Right renal cortex interstitium (tissue), 3 donors: ENCODE measurements at regions not wholly inside any gene's neighbourhood (a gene's known extent, or its start where the extent isn't known, plus 50 kb on each side); places are given as distances from the start of the nearest gene placed in this dataset.
"Not testable (repeated sequence)": the region's sequence is repeated elsewhere in the genome, so short reads cannot be mapped to it uniquely, and the experiment has no call there.

ENCODE experiments used
- DNase-seq, 3 donors: peaks; one replicate each; pipeline ENCODE4 v3.0.0-alpha.2; 2013; ENCODE audit warnings: low read depth in 3 of 3, low spot score in 2 of 3

DNA sequence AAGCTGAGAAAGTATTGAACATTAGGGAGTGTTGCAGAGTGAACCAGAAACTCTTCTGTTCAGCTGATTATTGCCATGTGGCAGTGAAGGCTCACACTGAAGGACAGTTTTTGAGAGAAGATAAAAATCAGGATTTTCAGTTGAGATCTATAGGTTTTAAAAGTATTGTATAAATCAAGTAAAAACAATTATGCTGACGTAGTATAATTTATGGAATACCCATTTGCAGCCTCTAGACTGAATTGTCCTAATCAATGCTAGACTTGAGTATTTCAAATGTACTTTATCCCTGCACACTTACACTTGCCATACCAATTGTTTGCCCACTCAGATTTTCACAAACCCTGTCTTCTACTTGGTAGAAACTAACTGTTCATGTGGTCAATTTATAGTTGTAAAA lies 245.8 kb downstream of the FRK start:
- no peak for DNase-seq

DNA sequence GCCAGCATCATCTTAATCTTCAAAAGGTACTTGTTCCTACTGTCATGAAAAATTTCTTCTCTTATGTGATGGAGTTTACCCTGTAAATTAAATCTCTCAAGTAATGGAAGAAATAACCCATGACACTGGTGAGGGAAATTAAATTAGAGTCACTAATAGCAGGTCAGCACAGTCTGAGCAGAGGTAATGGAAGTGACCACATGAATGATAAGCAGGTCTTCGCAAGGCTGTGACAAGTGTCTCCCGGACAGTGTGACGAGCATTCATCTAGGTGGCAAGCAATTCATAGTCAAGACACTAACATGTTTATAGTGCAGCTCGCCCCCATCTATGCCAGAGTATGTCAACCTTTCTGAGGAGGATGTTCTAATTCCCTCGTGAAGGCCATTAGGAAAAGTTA lies 249.2 kb downstream of the FRK start:
- no peak for DNase-seq

DNA sequence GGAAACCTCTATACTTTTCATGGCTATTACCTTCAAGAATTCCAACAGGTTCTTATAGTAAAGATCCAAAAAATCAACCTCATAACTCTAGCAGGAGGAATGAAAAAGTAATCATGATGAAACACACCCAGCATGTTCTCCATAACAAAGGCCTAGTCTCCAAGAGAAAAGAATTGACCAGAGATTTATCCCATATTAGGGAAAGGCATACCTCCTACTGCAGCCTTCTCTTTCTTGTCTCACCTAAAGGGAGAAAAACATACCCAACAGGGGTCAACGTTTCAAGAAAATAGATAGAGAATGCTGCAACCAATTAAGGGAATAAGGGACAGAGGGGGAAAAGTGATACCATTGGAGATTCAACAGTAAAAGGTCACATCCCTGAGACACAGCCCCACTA lies 262.5 kb downstream of the FRK start:
- no peak for DNase-seq

DNA sequence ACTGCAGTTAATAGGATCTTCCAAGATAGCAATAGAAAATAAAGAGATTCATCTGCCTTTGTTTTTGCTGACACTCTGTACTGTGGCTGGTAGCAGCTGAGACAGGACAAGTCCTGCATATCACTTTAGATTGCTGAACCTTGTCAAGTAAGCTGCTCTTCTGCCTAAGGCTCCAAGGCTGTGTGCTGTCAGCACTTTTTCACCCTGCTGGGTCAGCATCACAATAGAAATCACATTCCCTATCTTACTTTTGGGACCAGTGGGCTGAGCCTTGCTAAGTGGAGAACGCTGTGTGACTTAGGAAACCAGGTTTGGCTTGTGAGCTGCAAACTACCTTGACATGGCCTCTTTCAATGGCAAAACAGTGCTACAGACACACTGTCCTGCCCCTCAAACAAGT lies 263.9 kb downstream of the FRK start:
- DNase-seq = no peak

DNA sequence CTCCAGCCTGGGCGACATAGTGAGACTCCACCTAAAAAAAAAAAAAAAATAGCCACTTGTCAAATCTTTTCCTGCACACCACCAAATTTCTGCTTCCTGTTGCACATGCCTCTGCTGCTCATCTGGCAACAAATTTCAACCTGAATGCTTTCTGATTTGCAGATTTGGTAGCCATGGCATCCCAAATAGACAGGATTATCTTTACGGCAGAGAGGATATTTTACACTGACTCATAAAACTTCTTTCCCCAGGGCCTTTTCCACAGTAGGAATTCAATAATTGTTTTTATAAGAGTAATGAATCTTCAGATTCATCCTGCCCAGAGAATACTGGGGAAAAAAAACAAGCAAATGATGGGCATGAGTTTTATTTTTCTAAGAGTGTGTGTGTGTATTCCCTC lies 264.6 kb downstream of the FRK start:
- no peak for DNase-seq

DNA sequence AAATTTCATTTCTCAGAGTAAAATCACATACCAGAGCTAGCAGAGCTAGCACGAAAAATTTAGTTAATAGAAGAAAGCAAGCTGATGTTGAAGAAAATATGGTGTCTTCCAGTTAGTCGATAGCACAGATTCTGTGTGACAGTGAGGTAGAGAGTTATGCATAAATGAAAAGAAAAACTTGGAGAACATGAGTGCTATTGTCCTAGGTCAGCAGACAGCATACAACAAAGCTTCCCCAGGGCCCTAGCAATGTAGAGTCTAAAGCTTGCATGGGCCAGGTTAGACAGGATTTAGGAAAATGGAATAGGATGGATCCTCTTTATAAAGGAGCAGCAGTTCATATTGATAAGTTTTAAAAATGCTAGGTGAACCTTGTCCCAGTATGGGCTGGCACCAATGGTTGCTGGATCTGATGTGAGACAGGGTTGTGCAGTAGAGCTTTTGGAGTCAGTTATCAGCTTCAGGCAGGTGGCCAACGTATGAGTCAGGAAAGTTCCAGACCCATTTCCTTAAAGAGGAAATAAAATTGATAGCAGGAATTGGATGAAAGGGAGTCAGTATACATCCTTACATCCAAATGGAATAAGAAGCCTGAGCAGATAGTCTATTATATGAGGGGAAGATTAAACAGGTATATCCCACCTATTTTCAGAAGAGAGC lies 277.2 kb downstream of the FRK start:
- no peak for DNase-seq

DNA sequence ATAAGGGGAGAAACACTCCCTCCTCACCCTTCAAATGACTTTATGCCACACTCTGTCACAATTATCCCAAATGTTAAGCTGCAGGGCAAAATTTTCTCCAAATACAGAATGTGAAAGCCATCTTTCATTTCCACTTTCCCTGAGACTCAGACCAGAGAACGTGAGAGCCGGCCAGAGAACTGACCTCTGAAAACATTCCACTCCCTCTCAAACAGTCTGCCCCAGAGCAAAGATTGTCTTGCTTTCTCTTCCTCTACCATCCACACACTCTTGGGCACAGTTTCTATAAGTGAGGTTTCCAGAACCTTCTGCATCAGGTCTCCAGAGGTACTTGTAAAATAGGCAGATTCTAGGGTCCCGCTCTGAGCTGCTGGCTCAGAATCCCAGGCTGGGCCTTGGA lies 278.1 kb downstream of the FRK start:
- DNase-seq = no peak

DNA sequence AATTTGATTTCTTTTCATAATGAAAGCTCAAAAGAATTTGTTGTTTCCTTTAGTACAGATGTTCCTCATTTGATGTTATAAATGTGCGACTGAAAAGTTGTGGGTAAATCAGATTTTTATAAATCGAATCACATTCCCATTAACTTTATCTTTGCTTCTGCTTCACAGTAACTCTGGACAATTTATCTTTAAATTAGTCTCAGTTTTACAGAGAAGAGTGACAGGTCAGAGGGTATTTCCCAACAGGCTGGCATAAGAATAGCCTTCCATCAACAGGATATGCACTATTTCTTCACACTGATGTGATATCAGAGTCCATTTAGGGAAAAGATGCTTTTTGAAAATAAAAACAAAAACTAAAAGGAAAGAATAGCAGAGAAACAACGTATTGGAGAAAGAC lies 286.9 kb downstream of the FRK start:
- no peak for DNase-seq

DNA sequence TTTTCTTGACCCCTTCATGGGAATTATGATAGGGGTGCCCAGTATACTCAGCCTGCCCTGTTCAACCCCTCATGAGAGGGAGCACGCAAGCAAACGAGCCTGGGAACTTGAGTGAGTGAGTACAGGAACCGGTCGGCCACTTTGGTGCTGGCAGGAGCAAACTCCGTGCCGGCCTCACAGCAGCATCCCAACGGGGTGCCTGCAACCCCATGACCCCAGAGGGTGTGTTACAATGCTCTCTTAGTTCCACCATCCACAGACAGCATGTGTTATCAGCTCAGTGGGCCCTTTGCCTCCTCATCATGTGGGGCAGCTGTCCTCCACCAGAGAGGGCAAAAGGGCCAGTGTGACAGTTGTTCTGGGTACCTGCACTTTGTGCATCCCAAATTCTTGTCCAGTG lies 289.8 kb downstream of the FRK start:
- DNase-seq = no peak

DNA sequence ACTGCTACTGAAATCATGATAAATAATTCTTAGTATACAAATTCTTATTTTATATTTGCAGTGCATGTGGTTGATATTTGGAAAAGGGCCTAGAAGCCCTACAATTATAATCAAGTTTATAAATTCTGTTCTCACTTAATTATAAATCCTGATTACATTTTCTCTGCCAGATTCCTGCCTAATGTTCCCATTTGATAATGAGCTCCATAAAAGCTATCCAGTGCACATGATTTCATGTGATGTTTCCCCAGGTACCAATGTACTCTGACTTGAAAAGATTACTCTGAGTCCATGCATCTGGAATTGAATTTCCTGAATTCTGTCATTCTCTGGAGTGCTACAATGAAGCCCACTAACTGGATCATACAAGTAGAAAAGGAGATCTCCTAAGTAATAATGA lies 292.2 kb downstream of the FRK start:
- DNase-seq = no peak

DNA sequence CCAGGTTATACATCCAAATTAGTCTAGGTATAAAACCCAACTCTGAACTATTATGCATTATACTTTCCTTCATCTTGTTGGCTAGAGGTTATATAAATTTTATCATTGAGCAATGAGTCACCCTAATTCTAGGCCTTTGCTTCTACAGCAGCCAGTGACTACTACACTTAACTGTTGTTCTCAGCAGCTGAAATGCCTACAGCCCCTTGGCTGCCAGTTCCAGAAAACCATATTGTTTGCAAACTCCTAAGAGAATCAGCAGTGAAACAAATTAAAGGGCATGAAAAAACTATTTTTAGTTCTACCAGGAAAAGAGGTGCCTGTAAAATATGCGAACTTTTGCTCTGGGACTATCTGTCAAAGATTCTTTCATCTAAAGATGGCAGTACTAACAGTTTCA lies 292.8 kb downstream of the FRK start:
- DNase-seq = no peak

DNA sequence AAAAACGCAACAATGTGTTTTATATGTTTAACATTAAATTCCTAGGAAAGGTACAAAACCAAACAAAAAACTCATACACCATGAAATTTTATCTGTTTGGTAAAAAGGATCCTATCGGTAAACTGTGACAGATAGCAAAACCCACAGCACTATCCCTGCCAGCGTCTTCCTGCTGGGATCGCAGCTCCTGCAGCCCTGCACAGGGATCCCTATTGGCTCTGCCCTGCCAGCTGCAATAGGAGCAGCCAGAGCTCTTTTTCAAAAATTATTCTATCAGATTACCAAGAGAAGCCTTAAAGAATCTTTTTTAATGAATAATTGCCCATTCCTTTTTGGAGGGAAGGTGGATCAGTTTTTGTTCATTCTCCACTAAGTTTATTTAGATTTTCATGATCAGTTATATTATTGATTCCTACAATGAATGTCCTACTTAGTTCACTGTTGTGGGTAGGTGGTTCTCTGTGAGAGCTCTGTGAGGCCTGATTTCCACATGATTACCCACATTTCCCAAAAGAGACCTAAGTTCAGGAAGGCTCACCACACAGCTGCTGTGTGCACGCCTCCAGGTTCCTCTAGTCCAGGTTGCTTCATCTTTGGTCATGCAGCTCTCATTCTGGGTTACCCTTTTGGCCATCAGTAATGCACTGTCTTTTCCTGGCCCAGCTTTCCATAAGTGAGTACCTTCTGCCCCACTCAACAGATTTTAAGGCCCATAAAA lies 293.8 kb downstream of the FRK start:
- no peak for DNase-seq

DNA sequence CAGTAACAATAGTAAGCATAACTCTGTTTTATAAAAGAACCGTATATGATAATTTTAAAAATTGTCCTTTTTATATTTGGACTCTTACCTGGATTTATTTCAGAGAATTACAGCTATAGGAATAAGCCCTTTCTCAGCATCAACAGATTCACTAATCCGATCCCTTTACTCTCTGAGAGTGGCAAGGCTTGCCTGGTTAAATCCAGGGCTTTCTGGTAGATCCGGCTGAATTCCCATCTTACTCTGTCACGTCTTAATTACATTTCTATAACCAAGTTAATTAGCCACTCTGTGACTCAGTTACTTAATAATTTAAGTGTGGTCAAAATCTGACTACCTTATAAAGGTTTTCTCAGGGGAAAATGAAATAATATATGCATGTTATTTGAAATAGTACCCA lies 294.7 kb downstream of the FRK start:
- DNase-seq = no peak

DNA sequence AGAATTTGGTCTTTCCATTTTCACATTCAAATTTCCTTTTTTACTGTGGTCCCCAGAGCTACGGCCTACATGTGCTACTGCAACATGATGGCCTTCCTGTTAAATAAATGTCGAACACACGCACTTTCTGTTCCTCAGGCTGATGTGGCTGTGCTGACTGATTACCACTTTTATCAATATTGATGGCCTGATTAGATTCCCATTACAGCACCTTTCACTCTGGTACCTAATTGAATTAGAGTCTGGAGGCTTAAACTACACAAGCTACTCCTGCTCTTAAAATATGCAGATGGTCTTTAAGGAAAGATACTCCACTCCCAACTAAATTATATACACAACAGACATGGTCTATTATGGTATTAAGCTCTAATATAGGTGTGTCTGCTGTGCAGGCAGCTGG lies 301.6 kb downstream of the FRK start:
- no peak for DNase-seq

DNA sequence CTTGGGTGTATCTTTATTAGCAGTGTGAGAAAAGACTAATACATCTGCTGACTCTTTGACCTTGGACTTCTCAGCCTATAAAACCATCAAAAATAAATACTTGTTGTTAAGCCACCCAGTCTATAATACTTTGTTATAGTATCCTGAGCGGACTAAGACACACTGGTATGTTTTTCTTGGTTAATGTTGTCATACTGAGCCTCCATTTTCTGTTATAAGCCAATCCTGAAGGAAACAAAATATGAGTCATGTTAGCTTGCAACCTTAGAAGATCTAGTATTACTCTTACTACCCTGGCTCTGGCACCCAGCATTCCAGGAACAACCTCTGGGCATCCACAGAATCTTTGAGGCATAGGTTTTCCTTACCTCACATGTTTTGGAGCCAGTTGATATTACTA lies 307.2 kb downstream of the FRK start:
- DNase-seq = no peak

DNA sequence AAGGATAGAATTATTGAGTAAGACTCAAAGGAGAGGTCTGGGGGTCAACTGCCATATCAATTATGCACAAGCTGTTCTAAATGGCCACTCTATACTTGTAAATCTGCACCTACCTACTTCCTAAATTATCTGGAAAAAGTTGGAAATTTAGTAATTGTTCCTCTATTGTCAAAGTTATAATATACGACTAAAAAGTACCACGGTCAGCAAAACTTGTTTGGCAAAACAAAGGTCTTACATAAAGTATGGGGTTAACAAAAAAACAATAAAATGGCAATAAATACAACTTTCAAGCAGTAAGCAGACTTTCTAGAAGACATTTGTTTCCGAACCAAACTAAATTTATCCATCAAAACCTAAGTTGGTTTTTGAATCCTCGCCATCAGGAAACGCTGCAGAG lies 309.7 kb downstream of the FRK start:
- DNase-seq = no peak

DNA sequence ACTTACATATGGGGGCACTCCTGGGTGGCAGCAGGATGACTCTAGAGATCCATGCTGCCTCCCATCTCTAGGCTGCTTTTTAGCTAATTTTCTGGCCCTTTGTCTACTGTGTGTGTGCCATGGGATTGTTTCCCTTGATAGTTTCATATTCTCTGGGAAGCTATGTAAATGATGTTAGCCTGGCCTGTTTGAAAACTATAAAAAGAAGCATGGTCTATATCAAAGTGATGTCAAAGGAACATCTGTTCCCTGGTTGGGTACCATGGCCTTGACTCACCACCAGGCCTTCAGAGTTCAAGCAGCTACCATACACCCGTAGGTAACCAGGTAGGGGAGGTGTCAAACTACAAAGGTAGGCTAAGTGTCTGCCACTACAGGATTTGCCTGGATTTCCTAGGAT lies 310.4 kb downstream of the FRK start:
- DNase-seq = no peak

DNA sequence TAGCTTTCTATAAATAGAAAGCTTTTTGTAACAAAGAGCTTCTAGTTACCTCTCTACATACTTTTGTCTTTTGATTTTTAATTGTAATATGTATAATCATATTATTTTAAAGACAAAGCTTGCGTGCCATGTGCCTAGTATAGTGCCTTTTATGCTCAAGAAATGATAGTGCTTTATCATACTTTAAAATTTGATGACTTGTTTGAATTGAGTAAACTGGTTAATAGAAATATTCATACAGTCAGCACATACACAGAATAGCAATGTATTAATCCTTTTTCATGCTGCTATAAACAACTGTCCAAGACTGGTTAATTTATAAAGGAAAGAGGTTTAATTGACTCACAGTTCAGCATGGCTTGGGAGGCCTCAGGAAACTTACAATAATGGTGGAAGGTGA lies 313.0 kb downstream of the FRK start:
- DNase-seq = no peak

DNA sequence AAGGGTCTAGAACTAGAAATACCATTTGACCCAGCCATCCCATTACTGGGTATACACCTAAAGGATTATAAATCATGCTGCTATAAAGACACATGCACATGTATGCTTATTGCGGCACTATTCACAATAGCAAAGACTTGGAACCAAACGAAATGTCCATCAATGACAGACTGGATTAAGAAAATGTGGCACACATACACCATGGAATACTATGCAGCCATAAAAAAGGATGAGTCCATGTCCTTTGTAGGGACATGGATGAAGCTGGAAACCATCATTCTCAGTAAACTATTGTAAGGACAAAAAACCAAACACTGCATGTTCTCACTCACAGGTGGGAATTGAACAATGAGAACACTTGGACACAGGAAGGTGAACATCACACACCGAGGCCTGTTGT lies 314.1 kb downstream of the FRK start:
- not testable (repeated sequence) for DNase-seq

DNA sequence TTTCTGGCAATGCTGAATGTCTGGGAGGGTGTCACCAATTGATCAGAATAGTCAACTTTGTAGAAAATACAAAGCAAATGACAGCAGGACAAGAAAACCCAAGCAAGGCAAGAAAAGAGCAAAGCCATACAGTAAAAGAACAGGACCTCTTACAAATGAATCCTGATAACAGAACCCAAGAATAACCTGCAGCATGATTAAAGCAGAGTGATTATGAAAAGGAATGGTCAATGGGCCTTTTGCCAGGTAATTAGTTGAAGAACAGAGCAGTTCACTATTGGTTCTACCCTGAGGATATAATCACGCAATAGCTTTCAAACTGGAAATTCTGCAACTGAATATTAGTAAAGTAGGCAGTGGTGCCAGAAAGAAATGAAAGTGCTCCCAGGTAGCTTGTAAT lies 319.8 kb downstream of the FRK start:
- no peak for DNase-seq

DNA sequence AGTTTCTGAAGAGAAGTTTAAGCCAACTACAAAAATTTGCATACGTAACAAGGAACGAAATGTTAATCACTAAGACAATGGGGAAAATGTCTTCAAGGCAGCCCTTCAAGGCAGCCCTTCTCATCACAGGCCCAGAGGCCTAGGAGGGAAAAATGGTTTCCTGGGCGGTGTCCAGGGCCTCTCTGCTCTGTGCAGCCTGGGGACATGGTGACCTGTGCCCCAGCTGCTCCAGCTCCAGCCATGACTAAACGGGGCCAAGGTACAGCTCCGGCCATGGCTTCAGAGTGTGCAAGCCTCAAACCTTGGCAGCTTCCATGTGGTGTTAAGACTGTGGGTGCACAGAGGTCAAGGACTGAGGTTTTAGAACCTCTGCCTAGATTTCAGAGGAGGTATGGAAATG lies 325.1 kb downstream of the FRK start:
- DNase-seq = no peak

DNA sequence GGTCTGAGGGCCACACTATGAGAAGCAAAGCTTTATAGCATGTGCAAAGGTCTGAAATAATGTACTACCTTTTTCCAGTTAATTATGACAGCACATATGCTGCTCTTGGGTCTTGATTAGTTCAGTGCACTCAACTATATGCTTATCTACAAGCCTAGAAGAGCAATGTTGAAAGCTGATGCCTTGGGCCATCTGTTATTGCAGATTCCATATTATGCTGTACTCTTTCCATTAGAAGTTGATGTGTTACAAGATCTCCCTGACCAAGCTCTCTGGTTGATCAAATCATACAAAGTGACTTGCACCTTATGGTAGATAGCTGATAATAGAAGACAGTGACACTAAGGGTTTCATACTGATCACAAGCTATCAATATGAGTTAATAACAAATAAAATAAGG lies 327.3 kb downstream of the FRK start:
- DNase-seq = no peak

DNA sequence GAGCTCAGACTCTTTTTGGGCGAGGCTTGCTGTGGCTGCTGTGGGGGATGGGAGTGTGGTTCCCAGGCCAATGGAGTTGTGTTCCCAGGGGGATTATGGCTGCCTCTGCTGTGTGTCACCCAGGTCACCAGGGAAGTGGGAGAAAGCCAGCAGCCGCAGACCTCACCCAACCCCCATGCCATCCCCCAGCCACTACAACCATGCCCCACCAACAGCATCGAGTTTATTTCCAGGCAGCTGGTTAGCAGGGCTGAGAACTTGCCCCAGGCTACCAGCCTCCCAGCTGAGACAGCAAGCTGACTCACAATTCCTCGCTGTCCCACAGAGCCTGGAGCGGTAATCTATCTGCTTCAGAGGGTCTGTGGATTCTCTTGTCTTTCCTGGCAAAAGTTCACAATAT lies 331.7 kb downstream of the FRK start:
- DNase-seq = no peak
